MM.1S (cell line): ENCODE measurements at regions not wholly inside any gene's neighbourhood (a gene's known extent, or its start where the extent isn't known, plus 50 kb on each side); places are given as distances from the start of the nearest gene placed in this dataset.

ENCODE experiments used
- EZH2 ChIP-seq: fragments of 300-600 bp; sonication (generic); optimal IDR thresholded peaks from 2 replicates; pipeline ENCODE3; 2017; ENCODE audit warnings: low read depth, mild to moderate bottlenecking, antibody characterized with exemption, low read length, mixed read lengths
- TF ChIP-seq, protein P1 (sequence below): fragments of 300-600 bp; sonication (generic); IDR thresholded peaks from 2 replicates; pipeline ENCODE4 v1.5.1; 2016; ENCODE audit warnings: antibody characterized with exemption, low read length, mixed read lengths

DNA sequence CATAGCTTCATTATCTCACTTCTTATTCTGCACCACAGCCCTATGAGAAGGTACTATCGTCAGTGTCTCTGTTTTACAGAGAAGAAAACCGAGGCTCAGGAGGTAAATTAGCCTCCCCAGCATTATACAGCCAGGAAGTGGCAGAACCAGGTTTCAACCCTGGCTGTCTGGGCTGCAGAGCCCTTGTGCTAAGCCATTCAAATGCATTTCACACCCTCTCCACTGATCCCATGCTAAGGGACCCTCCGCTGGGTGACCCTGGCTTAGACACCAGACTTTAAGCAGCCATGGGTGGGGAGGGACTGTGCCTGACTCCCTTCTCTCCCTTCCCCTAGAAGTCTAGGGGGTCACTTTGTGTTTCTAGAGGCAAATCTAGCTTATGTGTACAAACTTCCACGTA, 87.5 kb downstream of the RRAGC start:
- TF ChIP-seq, protein P1, sequence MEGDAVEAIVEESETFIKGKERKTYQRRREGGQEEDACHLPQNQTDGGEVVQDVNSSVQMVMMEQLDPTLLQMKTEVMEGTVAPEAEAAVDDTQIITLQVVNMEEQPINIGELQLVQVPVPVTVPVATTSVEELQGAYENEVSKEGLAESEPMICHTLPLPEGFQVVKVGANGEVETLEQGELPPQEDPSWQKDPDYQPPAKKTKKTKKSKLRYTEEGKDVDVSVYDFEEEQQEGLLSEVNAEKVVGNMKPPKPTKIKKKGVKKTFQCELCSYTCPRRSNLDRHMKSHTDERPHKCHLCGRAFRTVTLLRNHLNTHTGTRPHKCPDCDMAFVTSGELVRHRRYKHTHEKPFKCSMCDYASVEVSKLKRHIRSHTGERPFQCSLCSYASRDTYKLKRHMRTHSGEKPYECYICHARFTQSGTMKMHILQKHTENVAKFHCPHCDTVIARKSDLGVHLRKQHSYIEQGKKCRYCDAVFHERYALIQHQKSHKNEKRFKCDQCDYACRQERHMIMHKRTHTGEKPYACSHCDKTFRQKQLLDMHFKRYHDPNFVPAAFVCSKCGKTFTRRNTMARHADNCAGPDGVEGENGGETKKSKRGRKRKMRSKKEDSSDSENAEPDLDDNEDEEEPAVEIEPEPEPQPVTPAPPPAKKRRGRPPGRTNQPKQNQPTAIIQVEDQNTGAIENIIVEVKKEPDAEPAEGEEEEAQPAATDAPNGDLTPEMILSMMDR = no peak
- TF ChIP-seq EZH2 = no peak
